ENCODE measurements at regions not wholly inside any gene's neighbourhood (a gene's known extent, or its start where the extent isn't known, plus 50 kb on each side); places are given as distances from the start of the nearest gene placed in this dataset.
"Not testable (repeated sequence)": the region's sequence is repeated elsewhere in the genome, so short reads cannot be mapped to it uniquely, and the experiment has no call there.

DNA sequence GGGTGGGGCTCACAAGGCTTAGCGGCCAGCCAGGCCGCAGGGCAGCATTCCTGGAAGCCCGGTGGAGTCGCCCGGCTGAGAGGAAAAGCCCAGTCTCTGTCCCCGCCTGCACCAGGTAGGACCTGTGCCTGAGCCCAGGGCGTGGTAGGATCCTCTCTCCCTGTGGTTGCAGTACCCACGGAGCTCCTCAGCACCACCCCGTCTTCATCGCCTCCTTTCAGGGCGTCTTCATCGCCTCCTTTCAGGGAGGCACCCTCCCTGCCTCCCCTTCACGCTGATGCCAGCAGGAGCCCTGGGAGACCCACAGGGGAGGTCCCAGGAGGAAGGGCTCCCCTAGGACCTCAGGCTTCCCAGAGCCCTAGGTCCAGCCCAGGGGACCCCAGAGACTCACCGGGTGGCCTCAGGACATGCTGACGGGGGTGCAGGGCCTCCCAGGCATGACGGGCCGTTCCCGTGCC, 53.3 kb upstream of the NOTCH1 start:
- Histone ChIP-seq H3K4me1 (peaks cover 23% of the 10 kb centered on the region), H3K27ac (replicated peaks) (no peak overlapping the region), H3K9me3 (replicated peaks) (no peaks in the 10 kb centered on the region), H3K4me3 (no peak overlapping the region), H3K27me3 (ENCODE audit: low read depth) (no peaks in the 10 kb centered on the region), H3K36me3 (no peaks in the 10 kb centered on the region)
- DNase-seq: no peak
- TF ChIP-seq, protein P1, sequence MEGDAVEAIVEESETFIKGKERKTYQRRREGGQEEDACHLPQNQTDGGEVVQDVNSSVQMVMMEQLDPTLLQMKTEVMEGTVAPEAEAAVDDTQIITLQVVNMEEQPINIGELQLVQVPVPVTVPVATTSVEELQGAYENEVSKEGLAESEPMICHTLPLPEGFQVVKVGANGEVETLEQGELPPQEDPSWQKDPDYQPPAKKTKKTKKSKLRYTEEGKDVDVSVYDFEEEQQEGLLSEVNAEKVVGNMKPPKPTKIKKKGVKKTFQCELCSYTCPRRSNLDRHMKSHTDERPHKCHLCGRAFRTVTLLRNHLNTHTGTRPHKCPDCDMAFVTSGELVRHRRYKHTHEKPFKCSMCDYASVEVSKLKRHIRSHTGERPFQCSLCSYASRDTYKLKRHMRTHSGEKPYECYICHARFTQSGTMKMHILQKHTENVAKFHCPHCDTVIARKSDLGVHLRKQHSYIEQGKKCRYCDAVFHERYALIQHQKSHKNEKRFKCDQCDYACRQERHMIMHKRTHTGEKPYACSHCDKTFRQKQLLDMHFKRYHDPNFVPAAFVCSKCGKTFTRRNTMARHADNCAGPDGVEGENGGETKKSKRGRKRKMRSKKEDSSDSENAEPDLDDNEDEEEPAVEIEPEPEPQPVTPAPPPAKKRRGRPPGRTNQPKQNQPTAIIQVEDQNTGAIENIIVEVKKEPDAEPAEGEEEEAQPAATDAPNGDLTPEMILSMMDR (IDR thresholded peaks at IDR 0.05; ENCODE audit: borderline replicate concordance): no peak
- intact Hi-C loops (cut with micrococcal nuclease): no loop called here

- H3K9me3 ChIP-seq (replicated peaks); H3K36me3 ChIP-seq; H3K4me3 ChIP-seq; H3K27me3 ChIP-seq (ENCODE audit: low read depth); intact Hi-C loops (cut with micrococcal nuclease); H3K27ac ChIP-seq (replicated peaks); DNase-seq: not testable (repeated sequence)
- peaks cover 19% of the 10 kb centered on the region for H3K4me1 ChIP-seq
These were observed 52.7 kb upstream of the NOTCH1 start for GRCh38 chr9:136598390-136599073.

GRCh38 chr9:136597965-136598364, 52.1 kb upstream of the NOTCH1 start:
- Histone ChIP-seq H3K27ac (replicated peaks) (no peak overlapping the region), H3K4me3 (no peak overlapping the region), H3K27me3 (ENCODE audit: low read depth) (no peaks in the 10 kb centered on the region), H3K36me3 (no peaks in the 10 kb centered on the region), H3K9me3 (replicated peaks) (no peaks in the 10 kb centered on the region), H3K4me1 (peaks cover 15% of the 10 kb centered on the region)
- TF ChIP-seq, protein P1 (IDR thresholded peaks at IDR 0.05; ENCODE audit: borderline replicate concordance): peak; percentile 10
- intact Hi-C loops (cut with micrococcal nuclease): no loop called here
- no peak for DNase-seq

GRCh38 chr9:136597141-136597885, 51.5 kb upstream of the NOTCH1 start:
- Histone ChIP-seq H3K36me3 (no peaks in the 10 kb centered on the region), H3K4me1 (peaks cover 15% of the 10 kb centered on the region), H3K27me3 (ENCODE audit: low read depth) (no peaks in the 10 kb centered on the region), H3K27ac (replicated peaks) (no peak overlapping the region), H3K4me3 (no peak overlapping the region), H3K9me3 (replicated peaks) (no peaks in the 10 kb centered on the region)
- TF ChIP-seq, protein P1 (IDR thresholded peaks at IDR 0.05; ENCODE audit: borderline replicate concordance): no peak
- intact Hi-C loops (cut with micrococcal nuclease): no loop called here
- no peak for DNase-seq

- intact Hi-C loops (cut with micrococcal nuclease): no loop called here
- no peak overlapping the region for H3K27ac ChIP-seq (replicated peaks)
- no peak for DNase-seq
These were observed 50.8 kb upstream of the NOTCH1 start for GRCh38 chr9:136596630-136597031.

More at GRCh38 chr9:136596630-136597031, 50.8 kb upstream of the NOTCH1 start:
- Histone ChIP-seq H3K9me3 (replicated peaks) (no peaks in the 10 kb centered on the region), H3K4me1 (peaks cover 17% of the 10 kb centered on the region), H3K36me3 (no peaks in the 10 kb centered on the region), H3K4me3 (no peak overlapping the region), H3K27me3 (ENCODE audit: low read depth) (no peaks in the 10 kb centered on the region)
- TF ChIP-seq, protein P1 (IDR thresholded peaks at IDR 0.05; ENCODE audit: borderline replicate concordance): no peak
